ENCODE measurements at regions not wholly inside any gene's neighbourhood (a gene's known extent, or its start where the extent isn't known, plus 50 kb on each side); places are given as distances from the start of the nearest gene placed in this dataset.

- Histone ChIP-seq H3K36me3 (ENCODE audit: control insufficient read depth, insufficient read depth, low read length) (no peaks in the 10 kb centered on the region), H3K4me1 (no peaks in the 10 kb centered on the region), H3K9me3 (peaks cover 3% of the 10 kb centered on the region; the same call in 1 of the 2 replicates), H3K4me3 (ENCODE audit: low read depth, low read length) (no peak overlapping the region), H3K27me3 (replicated peaks; ENCODE audit: control insufficient read depth, insufficient read depth, low read length) (no peaks in the 10 kb centered on the region)
- no peak for TF ChIP-seq CTCF (IDR thresholded peaks at IDR 0.05; ENCODE audit: insufficient read depth in 1 of 2, low read depth in 1 of 2, low read length in 1 of 2, severe bottlenecking in 1 of 2, unreplicated experiment in 1 of 2)
- BruUV-seq (replicated peaks), result no TSS peak
- CTCF ChIA-PET, result no interaction called here
- Mint-ChIP-seq H3K27ac (ENCODE audit: unreplicated experiment) (no peak overlapping the region), H3K4me3 (ENCODE audit: unreplicated experiment) (no peak overlapping the region), H3K27me3 (ENCODE audit: insufficient read depth, unreplicated experiment) (peaks cover 16% of the 10 kb centered on the region), H3K4me1 (ENCODE audit: low read depth, unreplicated experiment) (peaks cover 8% of the 10 kb centered on the region), H3K9me3 (ENCODE audit: unreplicated experiment) (peaks cover 16% of the 10 kb centered on the region), H3K36me3 (ENCODE audit: insufficient read depth, unreplicated experiment) (no peaks in the 10 kb centered on the region)
- POLR2A ChIA-PET, result no interaction called here
- intact Hi-C loops (cut with micrococcal nuclease; ENCODE audit: unreplicated experiment), result no loop called here
- no peak for DNase-seq
Measured at GRCh38 chr6:12635813-12636212, 80.8 kb upstream of the PHACTR1 start.

GRCh38 chr6:12636336-12636735, 80.2 kb upstream of the PHACTR1 start:
- no peak for DNase-seq
- no peaks in the 10 kb centered on the region for H3K36me3 ChIP-seq (ENCODE audit: control insufficient read depth, insufficient read depth, low read length)
- ChIA-PET CTCF (no interaction called here), POLR2A (no interaction called here)
- Mint-ChIP-seq H3K36me3 (ENCODE audit: insufficient read depth, unreplicated experiment) (no peaks in the 10 kb centered on the region), H3K4me1 (ENCODE audit: low read depth, unreplicated experiment) (peaks cover 8% of the 10 kb centered on the region), H3K9me3 (ENCODE audit: unreplicated experiment) (peaks cover 16% of the 10 kb centered on the region), H3K27ac (ENCODE audit: unreplicated experiment) (no peak overlapping the region), H3K4me3 (ENCODE audit: unreplicated experiment) (no peak overlapping the region), H3K27me3 (ENCODE audit: insufficient read depth, unreplicated experiment) (peaks cover 16% of the 10 kb centered on the region)
- BruUV-seq (replicated peaks), result no TSS peak
- H3K4me3 ChIP-seq (ENCODE audit: low read depth, low read length), result no peak overlapping the region
- H3K27me3 ChIP-seq (replicated peaks; ENCODE audit: control insufficient read depth, insufficient read depth, low read length), result no peaks in the 10 kb centered on the region
- intact Hi-C loops (cut with micrococcal nuclease; ENCODE audit: unreplicated experiment), result no loop called here
- H3K9me3 ChIP-seq, result peaks cover 3% of the 10 kb centered on the region; the same call in 1 of the 2 replicates
- peak; percentile 11 to 31 for TF ChIP-seq CTCF (IDR thresholded peaks at IDR 0.05; ENCODE audit: insufficient read depth in 1 of 2, low read depth in 1 of 2, low read length in 1 of 2, severe bottlenecking in 1 of 2, unreplicated experiment in 1 of 2)
- H3K4me1 ChIP-seq, result no peaks in the 10 kb centered on the region

- Mint-ChIP-seq H3K9me3 (ENCODE audit: unreplicated experiment) (peaks cover 16% of the 10 kb centered on the region), H3K36me3 (ENCODE audit: insufficient read depth, unreplicated experiment) (no peaks in the 10 kb centered on the region), H3K4me1 (ENCODE audit: low read depth, unreplicated experiment) (peaks cover 8% of the 10 kb centered on the region), H3K27me3 (ENCODE audit: insufficient read depth, unreplicated experiment) (peaks cover 7% of the 10 kb centered on the region), H3K27ac (ENCODE audit: unreplicated experiment) (no peak overlapping the region), H3K4me3 (ENCODE audit: unreplicated experiment) (no peak overlapping the region)
- peaks cover 3% of the 10 kb centered on the region; the same call in 1 of the 2 replicates for H3K9me3 ChIP-seq
- ChIA-PET POLR2A (no interaction called here), CTCF (interaction anchor here (0.7 to 1.3 kb wide), 6 partner anchors 10 to 261 kb away, joined by 3 to 16 read pairs (median 3); no protein-coding TSS in a partner anchor)
- H3K4me3 ChIP-seq (ENCODE audit: low read depth, low read length), result no peak overlapping the region
- BruUV-seq (replicated peaks), result no TSS peak
- peak; percentile 56 to 66 for DNase-seq
- H3K4me1 ChIP-seq, result no peaks in the 10 kb centered on the region
- H3K36me3 ChIP-seq (ENCODE audit: control insufficient read depth, insufficient read depth, low read length), result no peaks in the 10 kb centered on the region
- H3K27me3 ChIP-seq (replicated peaks; ENCODE audit: control insufficient read depth, insufficient read depth, low read length), result no peaks in the 10 kb centered on the region
- intact Hi-C loops (cut with micrococcal nuclease; ENCODE audit: unreplicated experiment), result loop anchor here (1.0 kb wide), 2 partner anchors 206 to 256 kb away; no protein-coding TSS in a partner anchor
- peak; percentile 87 to 89 for TF ChIP-seq CTCF (IDR thresholded peaks at IDR 0.05; ENCODE audit: insufficient read depth in 1 of 2, low read depth in 1 of 2, low read length in 1 of 2, severe bottlenecking in 1 of 2, unreplicated experiment in 1 of 2)
Measured at GRCh38 chr6:12637960-12638641, 78.5 kb upstream of the PHACTR1 start.
